NB4 (cell line): ENCODE measurements at regions not wholly inside any gene's neighbourhood (a gene's known extent, or its start where the extent isn't known, plus 50 kb on each side); places are given as distances from the start of the nearest gene placed in this dataset.

Experiments used
- DNase-seq: peaks from one replicate; pipeline ENCODE4 v3.0.0; 2010; ENCODE audit warnings: low read depth
- H3K4me3 ChIP-seq: one replicate; pipeline ENCODE4 v1.5.1; 2011; ENCODE audit warnings: mild to moderate bottlenecking, low read depth, low read length, moderate library complexity
- MYC ChIP-seq: IDR thresholded peaks from 2 replicates; pipeline ENCODE4 v1.6.1; 2011; ENCODE audit warnings: low read depth, low read length
- POLR2A ChIP-seq: IDR thresholded peaks from 2 replicates; pipeline ENCODE4 v1.6.1; 2011; ENCODE audit warnings: mild to moderate bottlenecking; ENCODE audit not compliant: insufficient read length; ENCODE audit errors: extremely low read depth
- TF ChIP-seq, protein P1 (sequence below): IDR thresholded peaks from one replicate; pipeline ENCODE4 v1.5.1; 2012; ENCODE audit warnings: low read depth, low read length
- TF ChIP-seq, protein P2 (sequence below): IDR thresholded peaks from 2 replicates; pipeline ENCODE4 v1.6.1; 2011; ENCODE audit warnings: low read depth, low read length

DNA sequence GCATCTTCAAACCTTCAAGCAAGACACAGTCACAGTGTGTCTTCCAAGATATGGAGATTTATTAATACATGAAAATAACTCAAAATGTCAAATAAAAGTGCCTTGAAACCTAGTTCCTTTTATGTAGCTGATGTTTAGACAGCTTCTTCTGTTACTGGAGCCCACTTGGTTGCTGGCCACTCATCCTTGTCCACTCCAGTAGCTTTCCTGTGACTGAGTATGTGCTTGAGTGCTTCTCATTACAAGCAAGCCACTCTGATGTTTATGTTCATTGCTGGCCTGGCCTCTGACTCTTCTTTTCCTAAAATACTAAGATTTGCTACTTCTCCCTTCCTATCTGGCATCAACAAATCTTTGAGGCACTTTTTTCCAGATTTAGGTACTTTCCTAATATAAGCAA is 545.2 kb upstream of the MAN1A1 start:
- DNase-seq: no peak
- H3K4me3 ChIP-seq: no peak overlapping the region
- TF ChIP-seq, protein P1, sequence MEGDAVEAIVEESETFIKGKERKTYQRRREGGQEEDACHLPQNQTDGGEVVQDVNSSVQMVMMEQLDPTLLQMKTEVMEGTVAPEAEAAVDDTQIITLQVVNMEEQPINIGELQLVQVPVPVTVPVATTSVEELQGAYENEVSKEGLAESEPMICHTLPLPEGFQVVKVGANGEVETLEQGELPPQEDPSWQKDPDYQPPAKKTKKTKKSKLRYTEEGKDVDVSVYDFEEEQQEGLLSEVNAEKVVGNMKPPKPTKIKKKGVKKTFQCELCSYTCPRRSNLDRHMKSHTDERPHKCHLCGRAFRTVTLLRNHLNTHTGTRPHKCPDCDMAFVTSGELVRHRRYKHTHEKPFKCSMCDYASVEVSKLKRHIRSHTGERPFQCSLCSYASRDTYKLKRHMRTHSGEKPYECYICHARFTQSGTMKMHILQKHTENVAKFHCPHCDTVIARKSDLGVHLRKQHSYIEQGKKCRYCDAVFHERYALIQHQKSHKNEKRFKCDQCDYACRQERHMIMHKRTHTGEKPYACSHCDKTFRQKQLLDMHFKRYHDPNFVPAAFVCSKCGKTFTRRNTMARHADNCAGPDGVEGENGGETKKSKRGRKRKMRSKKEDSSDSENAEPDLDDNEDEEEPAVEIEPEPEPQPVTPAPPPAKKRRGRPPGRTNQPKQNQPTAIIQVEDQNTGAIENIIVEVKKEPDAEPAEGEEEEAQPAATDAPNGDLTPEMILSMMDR: no peak
- TF ChIP-seq POLR2A: no peak

DNA sequence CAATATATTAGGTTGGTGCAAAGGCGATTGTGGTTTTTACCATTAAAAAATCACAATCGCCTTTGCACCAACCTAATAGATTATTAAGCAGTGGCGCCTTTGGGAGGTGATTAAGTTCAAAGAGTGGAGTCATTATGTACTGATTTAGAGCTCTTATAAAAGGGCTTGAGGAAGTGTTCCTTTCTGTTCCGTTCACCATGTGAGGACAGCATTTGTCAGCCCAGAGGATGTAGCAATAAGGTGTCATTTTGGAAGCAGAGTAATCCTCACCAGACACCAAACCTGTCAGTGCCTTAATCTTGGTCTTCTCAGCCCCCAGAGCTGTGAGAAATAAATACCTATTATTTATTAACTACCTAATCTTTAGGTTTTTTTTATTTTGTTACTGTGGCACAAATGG is 542.1 kb upstream of the MAN1A1 start:
- H3K4me3 ChIP-seq: no peak overlapping the region
- TF ChIP-seq, protein P1: no peak
- TF ChIP-seq MYC: no peak
- TF ChIP-seq, protein P2, sequence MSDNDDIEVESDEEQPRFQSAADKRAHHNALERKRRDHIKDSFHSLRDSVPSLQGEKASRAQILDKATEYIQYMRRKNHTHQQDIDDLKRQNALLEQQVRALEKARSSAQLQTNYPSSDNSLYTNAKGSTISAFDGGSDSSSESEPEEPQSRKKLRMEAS: no peak
- TF ChIP-seq POLR2A: no peak
- DNase-seq: no peak

DNA sequence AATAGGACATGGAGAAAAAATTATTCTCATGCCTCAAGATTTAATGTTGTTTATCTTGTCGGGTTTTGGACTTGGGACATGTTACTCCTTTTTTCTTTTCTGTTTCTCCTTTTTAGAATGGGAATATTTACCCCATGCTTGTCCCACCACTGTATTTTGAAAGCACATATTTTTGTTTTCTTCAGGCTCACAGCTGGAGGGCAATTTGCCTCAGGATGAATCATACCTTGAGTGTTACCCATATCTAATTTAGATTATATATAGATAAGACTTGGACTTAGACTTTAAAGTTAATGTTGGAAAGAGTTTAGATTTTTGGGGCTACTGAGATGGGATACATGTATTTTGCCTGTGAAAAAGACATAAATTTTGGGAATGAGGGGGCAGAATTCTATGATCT is 541.6 kb upstream of the MAN1A1 start:
- no peak overlapping the region for H3K4me3 ChIP-seq
- no peak for DNase-seq
- TF ChIP-seq MYC (no peak), POLR2A (no peak)
- TF ChIP-seq, protein P1: no peak
- TF ChIP-seq, protein P2: no peak

DNA sequence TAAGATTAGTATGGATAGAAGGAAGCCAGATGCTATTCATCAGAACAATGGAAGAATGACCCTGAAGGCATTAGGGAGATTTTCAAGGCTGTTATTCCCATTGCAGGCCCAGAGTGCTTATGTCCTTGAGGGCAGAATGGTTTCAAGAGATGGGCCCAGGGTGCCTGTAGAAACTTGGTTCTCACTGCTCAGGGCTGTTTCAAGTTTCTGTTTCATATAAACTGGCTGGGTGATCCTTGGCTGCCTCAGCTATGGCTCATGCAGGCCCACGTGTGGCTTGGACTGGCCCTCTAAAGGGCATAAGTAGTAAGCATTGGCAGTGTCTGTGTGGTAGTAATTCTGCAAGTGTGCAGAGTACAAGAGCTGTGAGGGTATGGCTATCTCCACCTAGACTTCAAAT is 540.9 kb upstream of the MAN1A1 start:
- TF ChIP-seq, protein P2: no peak
- no peak for TF ChIP-seq MYC
- TF ChIP-seq, protein P1: no peak
- TF ChIP-seq POLR2A: no peak
- DNase-seq: no peak

DNA sequence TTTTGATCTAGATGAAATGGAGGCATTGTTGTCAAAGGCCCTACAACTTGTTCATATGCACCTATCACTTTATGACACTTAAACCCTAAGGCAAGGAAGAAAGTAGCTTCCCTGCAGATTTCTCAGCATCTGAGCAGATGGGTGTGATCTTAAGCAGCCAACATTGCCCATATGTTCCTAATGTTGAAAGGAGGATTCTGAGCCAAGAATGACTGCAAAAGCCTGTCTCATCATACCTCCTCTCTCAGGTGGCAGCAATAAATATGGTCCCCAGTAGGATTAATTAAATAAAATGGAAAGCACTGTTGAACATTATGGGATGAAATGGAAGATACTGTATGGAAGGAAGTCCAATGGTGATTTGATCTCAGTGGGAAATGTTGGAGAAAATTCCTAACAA is 538.1 kb upstream of the MAN1A1 start:
- no peak overlapping the region for H3K4me3 ChIP-seq
- TF ChIP-seq, protein P1: no peak
- TF ChIP-seq MYC (no peak), POLR2A (no peak)
- TF ChIP-seq, protein P2: no peak
- DNase-seq: no peak

More for the DNA sequence above, 540.9 kb upstream of the MAN1A1 start:
- no peak overlapping the region for H3K4me3 ChIP-seq

DNA sequence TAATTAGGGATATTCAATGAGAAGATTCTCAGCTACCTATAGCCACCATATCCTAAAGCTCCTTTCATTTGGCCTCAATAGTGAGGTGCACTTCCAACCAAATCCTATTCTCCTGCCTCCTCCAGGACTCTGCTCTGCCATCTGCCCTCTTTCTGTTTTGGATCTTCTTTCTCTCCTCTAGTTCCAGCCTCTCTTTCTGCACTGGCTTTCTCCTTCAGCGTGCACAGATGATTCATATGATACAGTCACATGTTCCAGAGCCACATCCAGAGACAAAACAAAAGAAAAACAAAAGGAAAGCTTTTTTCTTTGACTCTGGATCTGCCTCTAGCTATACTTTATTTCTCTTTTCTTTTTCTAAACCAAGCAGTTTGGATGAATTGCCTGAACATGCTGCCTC is 531.9 kb upstream of the MAN1A1 start:
- DNase-seq: no peak
- TF ChIP-seq, protein P2: no peak
- no peak for TF ChIP-seq POLR2A
- TF ChIP-seq MYC: no peak
- TF ChIP-seq, protein P1: no peak
- H3K4me3 ChIP-seq: no peak overlapping the region
